Keratinocyte (primary cell): ENCODE measurements at regions not wholly inside any gene's neighbourhood (a gene's known extent, or its start where the extent isn't known, plus 50 kb on each side); places are given as distances from the start of the nearest gene placed in this dataset.
A peak's percentile ranks its signal among the peaks of the same experiment; 100 is the strongest.

Experiments used
- CTCF ChIP-seq, 3 experiments: IDR thresholded peaks in 1 of 3; conservative IDR thresholded peaks in 1 of 3; optimal IDR thresholded peaks in 1 of 3; 2 replicates in 2 of 3; 3 replicates in 1 of 3; pipeline versions ENCODE3 to v1.5.1; 2011; ENCODE audit warnings: low read length in 3 of 3, mild to moderate bottlenecking in 3 of 3, moderate library complexity in 2 of 3, control low read depth in 1 of 3, inconsistent platforms in 1 of 3; ENCODE audit not compliant: insufficient read depth in 2 of 3; ENCODE audit errors: extremely low read depth in 1 of 3
- EZH2 ChIP-seq: IDR thresholded peaks from one replicate; pipeline ENCODE4 v1.6.1; 2012; ENCODE audit warnings: inconsistent platforms, mild to moderate bottlenecking, low read length, moderate library complexity

- no peak for TF ChIP-seq EZH2
- peak in 1 of 3 experiments; percentile 41 for TF ChIP-seq CTCF (optimal IDR thresholded peaks at IDR 0.05 in 1 of 3, IDR thresholded peaks at IDR 0.05 in 1 of 3, conservative IDR thresholded peaks at IDR 0.05 in 1 of 3; ENCODE audit: extremely low read depth in 1 of 3, insufficient read depth in 2 of 3, low read length in 3 of 3)
Observed at GRCh38 chr20:24783631-24784492, 165.2 kb upstream of the CST7 start.
